NCI-H82 treated with DMSO at 0.1 percent for 48 hours (cell line): ENCODE measurements at regions not wholly inside any gene's neighbourhood (a gene's known extent, or its start where the extent isn't known, plus 50 kb on each side); places are given as distances from the start of the nearest gene placed in this dataset.
"Not testable (repeated sequence)": the region's sequence is repeated elsewhere in the genome, so short reads cannot be mapped to it uniquely, and the experiment has no call there.

ENCODE experiments used
- DNase-seq: peaks from one replicate; lab custom pipeline; 2025; ENCODE audit not compliant: unreplicated experiment; lab: John Stamatoyannopoulos, UW

GRCh38 chr16:76800196-76800595 is 390.8 kb upstream of the MON1B start:
- no peak for DNase-seq

- DNase-seq: no peak
These were observed 389.6 kb upstream of the MON1B start for GRCh38 chr16:76801357-76801756.

- no peak for DNase-seq
These were observed 374.5 kb upstream of the MON1B start for GRCh38 chr16:76816475-76816874.

GRCh38 chr16:76818606-76819181 is 372.3 kb upstream of the MON1B start:
- DNase-seq: no peak

- DNase-seq: no peak
These were observed 371.6 kb upstream of the MON1B start for GRCh38 chr16:76819226-76819916.

- DNase-seq: no peak
These were observed 366.8 kb upstream of the MON1B start for GRCh38 chr16:76824221-76824620.

GRCh38 chr16:76824791-76825190 is 366.2 kb upstream of the MON1B start:
- DNase-seq: no peak

- no peak for DNase-seq
These were observed 355.7 kb upstream of the MON1B start for GRCh38 chr16:76835339-76835738.

GRCh38 chr16:76835779-76836300 is 355.1 kb upstream of the MON1B start:
- DNase-seq: no peak

GRCh38 chr16:76837872-76838271 is 353.1 kb upstream of the MON1B start:
- DNase-seq: no peak

- no peak for DNase-seq
These were observed 336.8 kb upstream of the MON1B start for GRCh38 chr16:76854234-76854633.

- no peak for DNase-seq
These were observed 334.9 kb upstream of the MON1B start for GRCh38 chr16:76856112-76856511.

- DNase-seq: no peak
These were observed 333.6 kb upstream of the MON1B start for GRCh38 chr16:76857402-76857801.

GRCh38 chr16:76862901-76863300 is 328.1 kb upstream of the MON1B start:
- no peak for DNase-seq

GRCh38 chr16:76866994-76867393 is 324.0 kb upstream of the MON1B start:
- DNase-seq: no peak

- no peak for DNase-seq
These were observed 315.1 kb upstream of the MON1B start for GRCh38 chr16:76875898-76876297.

- no peak for DNase-seq
These were observed 311.6 kb upstream of the MON1B start for GRCh38 chr16:76879420-76879819.

GRCh38 chr16:76880523-76880922 is 310.5 kb upstream of the MON1B start:
- not testable (repeated sequence) for DNase-seq

GRCh38 chr16:76882105-76882504 is 308.9 kb upstream of the MON1B start:
- DNase-seq: no peak

GRCh38 chr16:76883076-76883475 is 307.9 kb upstream of the MON1B start:
- no peak for DNase-seq

GRCh38 chr16:76885776-76886537 is 305.0 kb upstream of the MON1B start:
- DNase-seq: no peak

GRCh38 chr16:76897816-76898215 is 293.2 kb upstream of the MON1B start:
- DNase-seq: no peak
